ENCODE measurements at regions not wholly inside any gene's neighbourhood (a gene's known extent, or its start where the extent isn't known, plus 50 kb on each side); places are given as distances from the start of the nearest gene placed in this dataset.

DNA sequence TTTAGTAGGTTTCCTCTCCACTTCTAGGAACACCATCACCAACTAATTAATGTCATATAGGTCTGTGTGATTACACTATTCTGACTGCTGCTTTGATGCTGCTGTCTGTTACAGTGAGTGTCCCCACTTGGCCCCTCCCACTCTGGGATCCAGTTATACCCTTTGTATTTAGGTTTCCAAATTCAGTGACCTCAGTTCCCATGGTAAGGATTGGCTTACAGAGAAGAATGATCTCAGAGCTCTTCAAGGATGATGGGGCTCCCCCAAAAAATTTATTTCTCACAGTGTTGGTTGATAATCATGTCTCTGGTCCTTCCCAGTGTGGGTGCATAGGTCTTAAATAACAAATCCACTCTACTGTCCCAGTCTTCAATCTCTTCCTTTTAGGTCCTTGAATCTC lies 210.0 kb upstream of the MYL2 start:
- Mint-ChIP-seq H3K36me3 (ENCODE audit: insufficient read depth) (peaks cover 33% of the 10 kb centered on the region), H3K4me1 (ENCODE audit: low read depth) (no peaks in the 10 kb centered on the region), H3K27ac (peak overlapping the region; percentile 68), H3K27me3 (no peaks in the 10 kb centered on the region), H3K9me3 (ENCODE audit: low read depth) (peaks cover 31% of the 10 kb centered on the region), H3K4me3 (ENCODE audit: low read depth) (no peak overlapping the region)
- TF ChIP-seq, protein P1, sequence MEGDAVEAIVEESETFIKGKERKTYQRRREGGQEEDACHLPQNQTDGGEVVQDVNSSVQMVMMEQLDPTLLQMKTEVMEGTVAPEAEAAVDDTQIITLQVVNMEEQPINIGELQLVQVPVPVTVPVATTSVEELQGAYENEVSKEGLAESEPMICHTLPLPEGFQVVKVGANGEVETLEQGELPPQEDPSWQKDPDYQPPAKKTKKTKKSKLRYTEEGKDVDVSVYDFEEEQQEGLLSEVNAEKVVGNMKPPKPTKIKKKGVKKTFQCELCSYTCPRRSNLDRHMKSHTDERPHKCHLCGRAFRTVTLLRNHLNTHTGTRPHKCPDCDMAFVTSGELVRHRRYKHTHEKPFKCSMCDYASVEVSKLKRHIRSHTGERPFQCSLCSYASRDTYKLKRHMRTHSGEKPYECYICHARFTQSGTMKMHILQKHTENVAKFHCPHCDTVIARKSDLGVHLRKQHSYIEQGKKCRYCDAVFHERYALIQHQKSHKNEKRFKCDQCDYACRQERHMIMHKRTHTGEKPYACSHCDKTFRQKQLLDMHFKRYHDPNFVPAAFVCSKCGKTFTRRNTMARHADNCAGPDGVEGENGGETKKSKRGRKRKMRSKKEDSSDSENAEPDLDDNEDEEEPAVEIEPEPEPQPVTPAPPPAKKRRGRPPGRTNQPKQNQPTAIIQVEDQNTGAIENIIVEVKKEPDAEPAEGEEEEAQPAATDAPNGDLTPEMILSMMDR (IDR thresholded peaks at IDR 0.05; ENCODE audit: unreplicated experiment): no peak
- no peak for DNase-seq (ENCODE audit: low spot score, unreplicated experiment)

DNA sequence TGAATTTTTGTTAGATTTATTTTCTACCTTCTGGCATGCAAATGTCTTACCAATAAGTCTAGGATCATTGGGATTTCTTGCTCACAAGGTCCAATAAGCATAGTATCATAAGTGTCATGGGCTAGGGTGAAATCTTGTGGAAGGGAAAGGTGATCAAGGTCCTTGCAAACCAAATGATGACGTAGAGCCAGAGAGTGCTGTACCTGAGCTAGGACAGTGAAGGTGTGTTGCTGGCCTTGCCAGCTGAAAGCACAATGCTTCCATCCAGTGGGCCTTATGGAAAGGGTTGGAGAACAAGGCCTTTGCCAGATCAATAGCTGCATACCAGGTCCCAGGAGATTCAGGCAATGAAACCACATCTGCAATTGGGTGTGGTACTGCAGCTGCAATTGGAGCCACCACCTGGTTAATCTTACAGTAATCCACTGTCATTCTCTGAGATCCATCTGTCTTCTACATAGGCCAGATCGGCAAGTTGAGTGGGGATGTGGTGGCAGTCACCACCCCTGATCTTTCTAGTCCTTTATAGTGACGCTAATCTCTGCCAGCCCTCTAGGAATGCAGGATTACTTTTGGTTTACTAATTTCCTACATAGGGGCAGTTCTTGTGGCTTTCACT lies 208.9 kb upstream of the MYL2 start:
- peaks cover 26% of the 10 kb centered on the region for H3K36me3 Mint-ChIP-seq (ENCODE audit: insufficient read depth)
- no peak overlapping the region for H3K4me3 Mint-ChIP-seq (ENCODE audit: low read depth)
- no peak overlapping the region for H3K27ac Mint-ChIP-seq
- H3K27me3 Mint-ChIP-seq: no peaks in the 10 kb centered on the region
- DNase-seq (ENCODE audit: low spot score, unreplicated experiment): no peak
- H3K4me1 Mint-ChIP-seq (ENCODE audit: low read depth): no peaks in the 10 kb centered on the region
- TF ChIP-seq, protein P1 (IDR thresholded peaks at IDR 0.05; ENCODE audit: unreplicated experiment): no peak
- peaks cover 22% of the 10 kb centered on the region for H3K9me3 Mint-ChIP-seq (ENCODE audit: low read depth)

DNA sequence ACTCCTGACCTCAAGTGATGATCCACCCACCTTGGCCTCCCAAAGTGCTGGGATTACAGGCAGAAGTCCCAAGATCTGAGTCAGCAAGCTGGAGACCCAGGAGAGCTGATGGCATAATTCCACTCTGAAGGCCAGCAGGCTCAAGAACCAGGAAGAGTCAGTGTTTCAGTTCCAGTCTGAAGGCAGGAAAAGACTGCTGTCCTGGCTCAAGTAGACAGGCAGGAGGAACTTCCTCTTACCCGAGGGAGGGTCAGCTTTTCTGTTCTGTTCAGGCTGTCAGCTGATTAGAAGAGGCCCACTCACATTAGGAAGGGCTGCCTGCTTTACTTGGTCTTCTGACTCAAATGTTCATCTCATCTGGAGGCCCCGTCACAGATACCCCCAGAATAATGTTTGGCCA lies 206.0 kb upstream of the MYL2 start:
- Mint-ChIP-seq H3K27me3 (no peaks in the 10 kb centered on the region), H3K27ac (no peak overlapping the region), H3K9me3 (ENCODE audit: low read depth) (peaks cover 7% of the 10 kb centered on the region), H3K36me3 (ENCODE audit: insufficient read depth) (peaks cover 10% of the 10 kb centered on the region), H3K4me1 (ENCODE audit: low read depth) (peaks cover 12% of the 10 kb centered on the region), H3K4me3 (ENCODE audit: low read depth) (no peak overlapping the region)
- DNase-seq (ENCODE audit: low spot score, unreplicated experiment): no peak
- TF ChIP-seq, protein P1 (IDR thresholded peaks at IDR 0.05; ENCODE audit: unreplicated experiment): no peak

DNA sequence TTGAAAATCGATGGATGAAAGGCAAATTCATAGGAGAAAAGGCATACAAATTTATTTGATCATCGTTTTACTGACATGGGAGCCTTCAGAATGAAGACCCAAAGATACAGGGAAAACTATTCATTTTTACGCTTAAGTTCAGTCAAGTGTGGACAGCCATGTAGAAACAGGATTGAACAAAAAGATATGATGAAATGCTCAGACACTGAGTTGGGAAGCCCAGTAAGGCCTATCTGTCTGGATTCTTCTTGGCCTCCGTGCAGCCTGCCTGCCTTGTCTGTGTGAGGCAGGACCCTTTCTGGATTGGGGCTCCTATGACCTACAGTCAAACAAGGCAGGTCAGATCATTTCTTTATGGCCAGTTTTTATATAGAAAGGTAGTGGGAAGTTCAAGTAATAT lies 203.8 kb upstream of the MYL2 start:
- no peaks in the 10 kb centered on the region for H3K9me3 Mint-ChIP-seq (ENCODE audit: low read depth)
- no peak overlapping the region for H3K4me3 Mint-ChIP-seq (ENCODE audit: low read depth)
- TF ChIP-seq, protein P1 (IDR thresholded peaks at IDR 0.05; ENCODE audit: unreplicated experiment): no peak
- no peaks in the 10 kb centered on the region for H3K27me3 Mint-ChIP-seq
- peaks cover 4% of the 10 kb centered on the region for H3K36me3 Mint-ChIP-seq (ENCODE audit: insufficient read depth)
- DNase-seq (ENCODE audit: low spot score, unreplicated experiment): no peak
- H3K27ac Mint-ChIP-seq: peak overlapping the region; percentile 63
- peaks cover 20% of the 10 kb centered on the region for H3K4me1 Mint-ChIP-seq (ENCODE audit: low read depth)

DNA sequence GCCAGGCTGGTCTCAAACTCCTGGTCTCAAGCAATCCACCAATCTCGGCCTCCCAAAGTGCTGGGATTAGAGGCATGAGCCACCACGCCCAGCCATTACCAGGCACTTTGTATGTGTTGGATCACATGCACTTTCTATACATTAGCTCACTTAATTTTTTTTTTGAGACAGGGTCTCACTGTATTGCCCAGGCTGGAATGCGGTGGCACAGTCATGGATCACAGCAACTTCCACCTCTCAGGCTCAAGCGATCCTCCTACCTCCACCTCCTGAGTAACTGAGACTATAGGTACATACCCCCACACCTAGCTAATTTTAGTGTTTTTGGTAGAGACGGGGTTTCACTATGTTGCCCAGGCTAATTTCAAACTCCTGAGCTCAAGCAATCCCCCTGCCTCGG lies 203.0 kb upstream of the MYL2 start:
- Mint-ChIP-seq H3K9me3 (ENCODE audit: low read depth) (no peaks in the 10 kb centered on the region), H3K36me3 (ENCODE audit: insufficient read depth) (peaks cover 5% of the 10 kb centered on the region), H3K27me3 (no peaks in the 10 kb centered on the region), H3K4me1 (ENCODE audit: low read depth) (peaks cover 20% of the 10 kb centered on the region), H3K27ac (peak overlapping the region; percentile 45), H3K4me3 (ENCODE audit: low read depth) (no peak overlapping the region)
- TF ChIP-seq, protein P1 (IDR thresholded peaks at IDR 0.05; ENCODE audit: unreplicated experiment): no peak
- no peak for DNase-seq (ENCODE audit: low spot score, unreplicated experiment)

Measured in progenitor cell of endocrine pancreas (in vitro differentiated cells).